GM23338 (cell line): ENCODE measurements at regions not wholly inside any gene's neighbourhood (a gene's known extent, or its start where the extent isn't known, plus 50 kb on each side); places are given as distances from the start of the nearest gene placed in this dataset.

Experiments used
- ATAC-seq: fragments of 200-7000 bp; cut with Tn5 transposase; 3 replicates; pipeline ENCODE4 v1.9.1; 2020
- DNase-seq: peaks from one replicate; pipeline ENCODE4 v3.0.0-alpha.2; 2015; ENCODE audit warnings: low spot score
- H2AFZ ChIP-seq: fragments of 200-600 bp; sonication (generic); 2 replicates; pipeline ENCODE4 v1.8.0; 2016; ENCODE audit warnings: antibody characterized with exemption, mild to moderate bottlenecking, moderate library complexity
- H3F3A ChIP-seq: fragments of 200-600 bp; sonication (generic); replicated peaks from 2 replicates; pipeline ENCODE4 v1.8.0; 2017; ENCODE audit warnings: antibody characterized with exemption, mixed run types, low read depth
- H3K27ac ChIP-seq: fragments of 200-600 bp; sonication (generic); 2 replicates; pipeline ENCODE4 v1.6.1; 2016; ENCODE audit warnings: low read depth
- H3K27me3 ChIP-seq: fragments of 200-600 bp; sonication (generic); 2 replicates; pipeline ENCODE4 v1.8.0; 2016; ENCODE audit warnings: mild to moderate bottlenecking, mixed run types, moderate library complexity; ENCODE audit not compliant: insufficient read depth
- H3K36me3 ChIP-seq: fragments of 200-600 bp; sonication (generic); 2 replicates; pipeline ENCODE4 v1.8.0; 2016; ENCODE audit warnings: mild to moderate bottlenecking; ENCODE audit not compliant: insufficient read depth
- H3K4me1 ChIP-seq: fragments of 200-600 bp; sonication (generic); 2 replicates; pipeline ENCODE4 v1.8.0; 2016; ENCODE audit warnings: mild to moderate bottlenecking, moderate library complexity; ENCODE audit not compliant: insufficient read depth
- H3K4me2 ChIP-seq: fragments of 200-600 bp; sonication (generic); 2 replicates; pipeline ENCODE4 v1.7.1; 2017; ENCODE audit warnings: mixed run types
- H3K4me3 ChIP-seq: fragments of 200-600 bp; sonication (generic); 2 replicates; pipeline ENCODE4 v1.6.1; 2016; ENCODE audit warnings: mixed run types
- H3K79me2 ChIP-seq: fragments of 200-600 bp; sonication (generic); replicated peaks from 2 replicates; pipeline ENCODE4 v1.8.0; 2017; ENCODE audit warnings: mild to moderate bottlenecking; ENCODE audit not compliant: insufficient read depth
- H3K9me2 ChIP-seq: fragments of 200-600 bp; sonication (generic); 2 replicates; pipeline ENCODE4 v1.8.0; 2017; ENCODE audit not compliant: insufficient read depth
- H4K20me1 ChIP-seq: fragments of 200-600 bp; sonication (generic); replicated peaks from 2 replicates; pipeline ENCODE4 v1.8.0; 2017; ENCODE audit warnings: mild to moderate bottlenecking; ENCODE audit not compliant: insufficient read depth
- H3K27ac Mint-ChIP-seq: 2 replicates; pipeline ENCODE4 v1.8.0; 2020; ENCODE audit warnings: inconsistent platforms, mild to moderate bottlenecking, moderate library complexity, mixed read lengths
- H3K27me3 Mint-ChIP-seq: 3 replicates; pipeline ENCODE4 v1.8.0; 2022; ENCODE audit warnings: low read depth, mild to moderate bottlenecking, moderate library complexity, mixed read lengths, inconsistent platforms; ENCODE audit not compliant: insufficient read depth, poor library complexity
- H3K36me3 Mint-ChIP-seq: 3 replicates; pipeline ENCODE4 v1.8.0; 2021; ENCODE audit warnings: low read depth, mild to moderate bottlenecking, inconsistent platforms, moderate library complexity, mixed read lengths
- H3K4me1 Mint-ChIP-seq: 3 replicates; pipeline ENCODE4 v1.8.0; 2020; ENCODE audit warnings: mild to moderate bottlenecking, inconsistent platforms, mixed read lengths
- H3K4me3 Mint-ChIP-seq: 3 replicates; pipeline ENCODE4 v1.8.0; 2021; ENCODE audit warnings: moderate library complexity, mild to moderate bottlenecking, inconsistent platforms, mixed read lengths
- H3K9me3 Mint-ChIP-seq: 3 replicates; pipeline ENCODE4 v1.8.0; 2020; ENCODE audit warnings: moderate library complexity, mild to moderate bottlenecking, inconsistent platforms, mixed read lengths
- CTCF ChIP-seq, 2 experiments: fragments of 200-600 bp in 1 of 2; sonication (generic) in 1 of 2; conservative IDR thresholded peaks; 2 replicates each; pipeline versions ENCODE4 v1.5.1 to v1.6.1; 2016 to 2017; ENCODE audit warnings: antibody characterized with exemption in 2 of 2, low read depth in 2 of 2, mild to moderate bottlenecking in 2 of 2, moderate library complexity in 1 of 2
- EZH2 ChIP-seq: fragments of 200-600 bp; sonication (generic); IDR thresholded peaks from one replicate; pipeline ENCODE4 v1.8.0; 2017; ENCODE audit warnings: antibody characterized with exemption, mild to moderate bottlenecking, low read depth; ENCODE audit not compliant: unreplicated experiment
- JUNB ChIP-seq: IDR thresholded peaks from one replicate; pipeline ENCODE4 v1.6.1; 2016; ENCODE audit warnings: antibody characterized with exemption; ENCODE audit not compliant: unreplicated experiment
- POLR2AphosphoS5 ChIP-seq: IDR thresholded peaks from 2 replicates; pipeline ENCODE4 v1.6.1; 2016; ENCODE audit warnings: antibody characterized with exemption, low read depth
- ZNF114 ChIP-seq: fragments of 250-450 bp; sonication (Bioruptor Pico); IDR thresholded peaks from 2 replicates; pipeline ENCODE4 v1.5.0; 2020; ENCODE audit warnings: mild to moderate bottlenecking, moderate library complexity
- ZNF462 ChIP-seq: fragments of 250-450 bp; sonication (Bioruptor Pico); IDR thresholded peaks from 2 replicates; pipeline ENCODE4 v1.5.0; 2020; ENCODE audit warnings: mild to moderate bottlenecking, moderate library complexity

- TF ChIP-seq ZNF462 (CRISPR knock-in tag) (no peak), EZH2 (no peak), ZNF114 (no peak), JUNB (no peak), CTCF (conservative IDR thresholded peaks at IDR 0.05; ENCODE audit: low read depth in 2 of 2) (no peak)
Observed at GRCh38 chr20:24304291-24304690, 165.1 kb upstream of the SYNDIG1 start (continued).

- Mint-ChIP-seq H3K4me1 (peaks cover 5% of the 10 kb centered on the region), H3K27me3 (peaks cover 3% of the 10 kb centered on the region), H3K4me3 (no peak overlapping the region), H3K27ac (no peak overlapping the region), H3K9me3 (no peaks in the 10 kb centered on the region; the same call in 2 of the 3 replicates), H3K36me3 (no peaks in the 10 kb centered on the region)
- TF ChIP-seq EZH2, result no peak
- TF ChIP-seq CTCF (conservative IDR thresholded peaks at IDR 0.05; ENCODE audit: low read depth in 2 of 2), result peak; percentile 26 to 46
- TF ChIP-seq POLR2AphosphoS5, result no peak
- Histone ChIP-seq H3K27ac (no peak overlapping the region), H3K4me3 (no peak overlapping the region), H3K9me2 (peaks cover 7% of the 10 kb centered on the region), H3K4me1 (no peaks in the 10 kb centered on the region), H3K27me3 (no peaks in the 10 kb centered on the region), H3K79me2 (no peaks in the 10 kb centered on the region), H3F3A (no peaks in the 10 kb centered on the region), H4K20me1 (no peaks in the 10 kb centered on the region), H3K36me3 (no peaks in the 10 kb centered on the region), H3K4me2 (no peak overlapping the region), H2AFZ (0 out of 2 replicates have a peak overlapping the region, but pooled peaks have one; percentile 18)
- DNase-seq (no peak), ATAC-seq (no peak)
Observed at GRCh38 chr20:24303393-24304170, 165.8 kb upstream of the SYNDIG1 start.
